ENCODE measurements at regions not wholly inside any gene's neighbourhood (a gene's known extent, or its start where the extent isn't known, plus 50 kb on each side); places are given as distances from the start of the nearest gene placed in this dataset.
"Not testable (repeated sequence)": the region's sequence is repeated elsewhere in the genome, so short reads cannot be mapped to it uniquely, and the experiment has no call there.

DNA sequence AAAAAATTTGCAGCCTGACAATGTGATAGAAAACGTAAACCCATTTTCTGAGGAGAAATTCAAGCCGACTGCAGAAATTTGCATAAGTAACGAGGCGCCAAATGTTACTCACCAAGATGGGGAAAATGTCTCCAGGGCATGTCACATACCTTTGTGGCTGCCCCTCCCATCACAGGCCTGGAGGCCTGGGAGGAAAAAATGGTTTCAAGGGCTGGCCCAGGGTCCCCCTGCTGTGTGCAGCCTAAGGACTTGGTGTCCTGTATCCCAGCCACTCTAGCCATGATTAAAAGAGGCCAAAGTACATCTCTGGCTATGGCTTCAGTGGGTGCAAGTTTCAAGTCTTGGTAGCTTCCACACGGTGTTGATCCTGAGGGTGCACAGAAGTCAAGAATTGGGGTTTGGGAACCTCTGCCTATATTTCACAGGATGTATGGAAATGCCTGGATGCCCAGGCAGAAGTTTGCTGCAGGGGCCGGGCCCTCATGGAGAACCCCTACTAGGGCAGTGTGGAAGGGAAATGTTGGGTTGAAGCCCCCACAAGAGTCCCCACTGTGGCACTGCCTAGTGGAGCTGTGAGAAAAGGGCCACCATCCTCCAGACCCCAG lies 1842.3 kb downstream of the PCDH9 start:
- DNase-seq (ENCODE audit: low read depth): no peak

DNA sequence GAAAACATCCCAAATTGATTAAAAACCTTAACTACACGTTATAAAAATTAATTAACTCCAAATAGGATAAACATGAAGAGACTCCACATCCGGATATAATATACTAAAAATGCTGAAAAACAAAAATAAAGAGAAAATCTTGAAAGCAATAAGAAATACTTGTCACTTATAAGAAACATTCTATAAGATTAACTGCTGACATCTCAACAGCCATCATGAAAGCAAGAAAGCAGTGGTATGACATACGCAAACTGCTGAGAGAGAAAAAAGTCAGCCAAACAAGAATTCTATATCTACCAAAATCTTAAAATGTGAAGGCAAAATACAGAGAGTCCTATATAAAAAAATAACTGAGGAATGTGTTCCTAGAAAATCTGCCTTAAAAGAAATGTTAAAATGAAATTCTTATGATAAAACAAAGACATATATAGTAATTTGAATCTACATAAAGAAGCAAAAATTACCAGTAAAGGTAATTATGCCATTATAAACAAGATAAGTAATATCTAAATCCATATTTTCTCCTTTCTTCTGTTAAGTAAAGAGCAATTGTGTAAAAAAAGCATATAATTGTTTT lies 1851.1 kb downstream of the PCDH9 start:
- peak; percentile 6 for DNase-seq (ENCODE audit: low read depth)

DNA sequence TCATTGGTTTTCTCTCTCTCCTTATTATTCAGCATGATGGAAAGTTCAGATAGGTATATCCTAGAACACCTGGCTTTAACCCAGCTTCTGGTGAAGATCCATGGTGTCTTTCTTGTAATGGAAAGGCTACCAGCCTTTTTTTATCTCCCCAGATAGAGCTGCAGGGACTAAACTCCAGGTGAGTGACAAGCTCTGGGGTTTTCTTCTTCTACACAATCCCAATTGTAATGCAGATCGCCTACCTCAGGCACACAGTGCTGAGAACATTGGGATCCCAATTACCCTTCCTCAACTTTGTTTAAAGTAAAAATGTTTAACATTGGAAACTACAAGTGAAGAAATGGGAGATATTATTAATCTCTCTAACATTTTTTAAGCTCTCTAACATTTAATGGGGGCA lies 1851.7 kb downstream of the PCDH9 start:
- DNase-seq (ENCODE audit: low read depth): no peak

DNA sequence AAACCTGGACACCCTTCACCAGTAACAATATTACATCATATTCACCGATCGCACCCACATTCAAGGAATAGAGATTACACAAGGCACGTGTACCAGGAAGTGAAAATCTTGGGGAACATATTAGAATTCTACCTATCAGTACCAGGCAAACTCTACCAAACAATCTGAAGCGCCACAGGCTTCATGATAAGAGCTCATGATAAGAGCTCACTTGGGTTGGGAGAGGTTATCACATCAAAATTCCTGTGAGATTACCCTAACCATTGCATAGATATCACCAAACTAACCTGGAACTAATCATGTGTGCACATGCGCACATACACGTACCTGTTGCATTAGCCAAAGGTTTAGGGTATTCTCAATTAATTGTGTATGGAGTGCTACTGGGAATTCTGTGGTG lies 1861.3 kb downstream of the PCDH9 start:
- DNase-seq (ENCODE audit: low read depth): no peak

DNA sequence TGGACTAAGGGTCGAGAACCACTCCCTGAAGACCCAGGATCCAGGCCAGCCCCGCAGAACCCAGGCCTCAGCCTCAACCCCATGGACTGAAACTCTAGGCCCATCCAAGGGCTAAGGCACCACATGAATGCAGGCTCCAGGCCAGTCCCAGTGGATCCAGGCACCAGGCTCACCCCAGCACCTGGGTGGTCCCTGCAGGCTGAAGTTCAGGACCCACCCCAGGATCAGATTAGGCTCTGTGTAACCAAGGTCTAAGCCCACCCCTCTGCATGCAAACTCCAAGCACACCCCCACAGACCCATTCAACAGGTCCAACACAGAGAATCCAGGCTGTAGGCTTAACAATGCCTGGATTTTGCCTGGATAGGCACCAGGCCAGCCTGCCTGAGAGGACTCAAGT lies 1876.2 kb downstream of the PCDH9 start:
- no peak for DNase-seq (ENCODE audit: low read depth)

DNA sequence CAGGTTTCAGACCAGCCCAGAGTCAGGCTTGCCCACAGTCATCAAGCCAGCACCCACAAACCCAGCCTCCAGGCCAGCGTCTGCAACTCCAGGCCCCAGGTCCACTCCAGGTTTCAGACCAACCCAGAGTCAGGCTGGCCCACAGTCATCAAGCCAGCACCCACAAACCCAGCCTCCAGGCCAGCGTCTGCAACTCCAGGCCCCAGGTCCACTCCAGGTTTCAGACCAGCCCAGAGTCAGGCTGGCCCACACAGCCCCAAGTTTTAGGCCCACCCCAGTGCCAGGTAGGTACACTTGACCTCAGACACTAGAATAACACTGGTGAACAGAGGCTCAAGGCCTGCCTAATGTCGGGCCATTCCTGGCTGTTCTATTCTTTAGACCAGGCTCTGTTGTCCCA lies 1877.0 kb downstream of the PCDH9 start:
- not testable (repeated sequence) for DNase-seq (ENCODE audit: low read depth)

DNA sequence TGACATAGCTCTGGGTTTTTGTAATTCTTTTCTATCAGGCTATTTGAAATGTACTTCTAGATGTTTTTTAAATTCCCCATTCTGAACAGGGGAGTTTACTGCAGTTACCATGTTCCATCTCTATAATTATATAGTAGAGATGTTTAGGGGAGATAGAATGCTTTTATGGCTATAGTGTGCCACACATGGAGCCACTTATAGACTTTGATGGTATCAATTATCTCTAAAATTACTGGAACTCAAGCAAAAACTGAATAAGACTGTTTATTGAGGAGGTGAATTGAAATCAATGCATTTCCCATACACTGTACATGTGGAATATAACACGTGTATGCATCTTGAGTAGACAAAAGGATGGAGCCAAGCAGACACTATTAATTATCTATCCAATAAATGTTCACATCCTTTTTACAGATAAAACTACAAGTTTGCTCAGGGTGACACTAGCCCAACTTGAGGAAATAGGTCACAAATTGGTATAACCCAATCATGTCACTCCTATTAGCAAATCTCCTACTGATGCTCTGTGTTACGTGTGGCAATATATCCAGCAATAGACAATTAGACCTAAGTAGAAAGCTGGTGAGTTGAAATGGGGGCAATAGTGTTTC lies 1882.6 kb downstream of the PCDH9 start:
- DNase-seq (ENCODE audit: low read depth): no peak

DNA sequence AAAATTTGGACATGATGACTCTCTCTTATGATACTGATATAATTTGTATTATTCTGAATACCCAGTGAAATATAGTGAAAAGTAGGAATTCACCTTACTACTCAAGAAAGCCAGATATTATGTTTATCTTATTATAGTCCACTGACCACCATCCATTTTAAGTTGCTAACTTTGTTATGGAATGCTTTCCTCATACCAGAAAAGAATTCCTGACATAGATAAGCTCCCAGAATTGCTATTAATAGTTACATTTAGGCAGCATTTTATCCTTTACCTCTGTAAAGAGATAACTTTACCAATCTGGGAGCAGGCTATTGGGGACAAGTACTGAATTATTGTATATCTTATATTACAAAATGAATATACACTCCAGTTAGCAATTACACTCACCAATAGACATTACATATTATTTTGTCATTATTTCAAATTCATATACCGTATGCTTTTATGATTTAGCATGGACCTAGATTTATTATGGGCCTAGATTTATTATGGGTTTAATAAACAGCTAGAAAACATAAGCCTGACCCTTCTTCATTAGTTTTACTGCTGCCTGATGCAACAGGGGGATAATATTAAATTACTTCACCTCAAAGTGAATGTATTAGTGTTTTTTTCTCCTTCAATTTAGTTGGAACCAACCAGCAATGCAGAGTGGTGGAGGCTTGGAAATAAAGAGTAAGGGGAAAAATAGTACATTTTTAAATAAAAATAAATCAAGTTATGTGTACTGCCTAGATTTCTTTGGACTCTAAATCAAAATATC lies 1886.1 kb downstream of the PCDH9 start:
- no peak for DNase-seq (ENCODE audit: low read depth)

DNA sequence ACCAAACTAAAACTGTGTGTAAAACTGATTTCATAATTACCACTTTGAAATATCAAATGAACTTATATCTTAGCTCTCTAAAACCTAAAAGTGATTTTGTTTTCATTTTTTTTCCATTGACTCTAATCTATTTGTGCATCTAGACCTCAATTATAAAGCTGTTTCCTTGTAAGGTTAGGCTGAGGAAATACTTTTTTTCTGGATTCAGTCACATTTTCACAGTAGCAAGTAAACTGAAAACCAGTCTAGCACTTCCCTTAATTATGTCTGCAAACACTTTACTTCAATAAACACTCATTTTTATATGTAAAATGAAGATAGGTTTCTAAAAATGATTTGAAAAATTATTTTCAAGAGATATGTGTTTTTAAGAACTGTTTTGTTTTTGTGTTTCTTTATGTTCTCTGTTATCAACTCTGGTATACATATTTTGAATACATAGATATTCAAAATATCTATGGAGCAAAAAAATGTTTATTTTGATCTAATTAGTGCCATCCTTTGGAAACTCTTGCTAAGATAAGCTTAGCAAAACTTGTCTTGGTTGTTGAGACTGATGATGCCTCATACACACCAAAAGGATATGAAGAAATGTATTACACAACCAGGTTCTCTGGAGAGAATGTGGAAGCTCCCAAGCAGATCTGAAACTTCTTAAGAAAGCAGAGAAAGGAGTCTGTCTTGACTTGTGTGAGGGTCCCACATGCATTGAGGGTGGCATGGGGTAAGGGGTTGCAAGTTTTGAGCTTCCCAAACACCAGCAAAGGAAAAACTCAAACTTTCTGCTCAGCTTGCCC lies 1887.4 kb downstream of the PCDH9 start:
- no peak for DNase-seq (ENCODE audit: low read depth)

DNA sequence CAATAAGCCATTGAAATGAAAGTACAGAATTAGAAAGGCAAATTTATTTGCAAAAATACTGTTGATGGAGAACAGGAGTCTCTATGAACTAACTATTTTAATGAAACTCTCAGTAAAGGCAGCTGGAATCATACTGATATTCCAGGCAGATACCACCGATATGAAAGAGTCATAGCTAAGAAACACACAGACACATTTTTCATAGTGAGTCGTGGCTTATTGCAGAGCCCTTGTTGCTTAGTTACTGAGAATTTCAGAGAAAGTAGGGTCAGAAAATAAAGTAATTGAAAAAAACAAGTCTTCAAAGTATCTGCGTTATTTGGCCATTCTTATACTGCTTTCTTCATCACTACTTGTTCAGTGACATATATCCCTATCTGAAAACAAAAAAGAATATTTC lies 1890.9 kb downstream of the PCDH9 start:
- DNase-seq (ENCODE audit: low read depth): no peak

DNA sequence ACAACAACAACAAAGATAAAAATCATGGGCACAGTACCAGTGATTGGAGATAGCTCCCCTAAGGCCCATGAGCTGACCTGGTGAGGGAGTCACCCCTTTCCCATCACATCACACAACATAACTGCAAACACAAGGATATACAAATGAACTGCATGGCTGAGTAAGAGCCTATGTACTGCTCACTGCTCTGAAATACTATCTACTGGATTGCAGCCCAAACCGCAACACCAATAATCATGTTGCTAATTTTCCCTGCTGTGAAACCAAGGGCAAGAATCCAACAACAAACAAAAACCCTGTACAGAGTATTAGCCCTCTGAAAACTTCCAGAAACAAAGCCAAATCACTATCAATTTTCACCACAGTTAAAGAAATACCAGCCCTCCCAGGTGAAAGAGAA lies 1893.2 kb downstream of the PCDH9 start:
- no peak for DNase-seq (ENCODE audit: low read depth)

DNA sequence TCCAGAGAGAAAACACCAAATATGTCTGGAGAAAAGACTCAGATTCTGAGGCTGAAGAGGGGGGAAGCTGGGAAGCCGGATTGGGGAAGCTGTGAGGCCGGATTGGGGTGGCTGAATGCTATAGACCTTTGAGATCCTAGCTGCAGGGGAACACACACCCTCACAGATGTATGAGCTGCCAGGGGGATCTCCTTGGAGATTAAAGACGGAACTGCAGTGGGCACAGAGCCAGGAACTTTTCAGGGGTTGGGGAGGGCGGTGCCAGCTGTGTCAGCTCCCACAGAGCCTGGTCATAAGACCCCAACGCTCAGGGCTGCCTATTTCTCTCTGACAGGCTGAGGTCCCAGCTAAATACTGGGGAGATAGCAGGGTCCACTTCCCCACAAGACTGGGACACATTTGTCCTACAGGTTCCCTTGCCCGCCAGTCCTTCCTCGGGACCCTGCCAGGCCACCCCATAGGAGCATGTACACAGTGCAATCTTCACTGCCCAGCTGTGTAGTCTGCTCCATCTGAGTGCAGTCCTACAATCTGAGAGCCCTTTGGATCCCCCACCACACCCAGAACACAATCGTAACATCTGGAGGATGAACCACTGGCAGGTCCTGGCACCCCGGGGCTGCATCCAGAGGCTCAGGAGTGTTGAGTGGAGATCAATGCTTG lies 1893.9 kb downstream of the PCDH9 start:
- DNase-seq (ENCODE audit: low read depth): no peak

DNA sequence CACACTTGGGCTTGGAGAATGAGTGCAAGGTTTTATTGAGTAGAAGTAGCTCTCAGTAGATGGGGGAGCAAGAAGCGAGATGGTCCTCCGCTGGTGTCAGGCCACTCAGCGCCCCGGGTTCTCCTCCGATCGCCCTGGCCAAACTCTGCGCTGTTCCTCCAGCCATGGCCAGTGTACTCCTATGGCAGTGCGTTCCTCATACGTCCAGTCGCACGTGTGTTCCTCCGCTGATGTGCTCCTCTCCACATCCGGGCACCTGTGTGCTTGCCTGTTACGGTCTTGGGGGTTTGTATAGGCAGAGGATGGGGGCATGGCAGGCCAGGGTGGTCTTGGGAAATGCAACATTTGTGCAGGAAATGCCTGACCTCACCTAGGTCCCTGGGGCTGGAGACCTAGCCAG lies 1899.4 kb downstream of the PCDH9 start:
- no peak for DNase-seq (ENCODE audit: low read depth)

DNA sequence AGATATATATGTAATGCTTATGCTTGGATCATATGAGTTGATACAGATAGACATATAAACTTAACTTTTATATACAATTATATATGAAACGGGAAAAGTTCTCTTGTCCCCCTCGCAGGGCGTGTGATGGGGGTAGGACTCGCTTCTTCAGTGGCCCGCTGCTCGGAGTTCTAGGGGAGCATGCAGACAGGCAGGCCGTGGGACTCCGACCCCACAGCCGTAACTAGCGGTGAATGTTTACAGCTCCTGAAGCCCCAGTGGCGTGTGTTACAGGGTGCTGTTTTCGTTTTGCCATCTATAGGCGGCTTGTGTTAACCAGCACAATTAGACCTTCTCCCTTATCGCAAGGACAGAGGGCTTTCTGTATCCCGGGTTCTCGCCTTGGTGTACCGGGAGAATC lies 1899.8 kb downstream of the PCDH9 start:
- no peak for DNase-seq (ENCODE audit: low read depth)

DNA sequence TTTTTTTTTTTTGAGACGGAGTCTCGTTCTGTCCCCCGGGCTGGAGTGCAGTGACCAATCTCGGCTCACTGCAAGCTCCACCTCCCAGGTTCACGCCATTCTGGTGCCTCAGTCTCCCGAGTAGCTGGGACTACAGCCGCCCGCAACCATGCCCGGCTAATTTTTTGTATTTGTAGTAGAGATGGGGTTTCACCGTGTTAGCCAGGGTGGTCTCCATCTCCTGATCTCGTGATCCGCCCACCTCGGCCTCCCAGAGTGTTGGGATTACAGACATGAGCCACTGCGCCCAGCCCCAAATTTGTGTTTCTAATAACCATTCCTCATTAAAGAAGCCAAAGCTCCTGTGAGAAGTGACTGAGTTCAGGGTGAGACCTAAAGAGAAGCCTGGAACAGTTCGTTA lies 1906.9 kb downstream of the PCDH9 start:
- DNase-seq (ENCODE audit: low read depth): not testable (repeated sequence)

DNA sequence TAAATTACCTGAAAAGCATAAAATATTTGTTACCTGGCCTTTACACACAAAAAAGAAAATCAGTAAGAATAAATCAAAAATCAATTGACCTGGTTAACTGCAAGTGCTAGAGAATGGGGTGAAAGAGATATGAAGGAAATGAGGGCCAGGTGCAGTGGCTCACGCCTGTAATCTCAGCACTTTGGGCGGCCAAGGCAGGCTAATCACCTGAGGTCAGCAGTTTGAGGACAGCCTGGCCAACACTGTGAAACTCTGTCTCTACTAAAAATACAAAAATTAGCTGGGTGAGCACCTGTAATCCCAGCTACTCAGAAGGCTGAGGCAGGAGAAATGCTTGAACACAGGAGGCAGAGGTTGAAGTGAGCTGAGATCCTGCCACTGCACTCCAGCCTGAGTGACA lies 1908.7 kb downstream of the PCDH9 start:
- DNase-seq (ENCODE audit: low read depth): not testable (repeated sequence)

DNA sequence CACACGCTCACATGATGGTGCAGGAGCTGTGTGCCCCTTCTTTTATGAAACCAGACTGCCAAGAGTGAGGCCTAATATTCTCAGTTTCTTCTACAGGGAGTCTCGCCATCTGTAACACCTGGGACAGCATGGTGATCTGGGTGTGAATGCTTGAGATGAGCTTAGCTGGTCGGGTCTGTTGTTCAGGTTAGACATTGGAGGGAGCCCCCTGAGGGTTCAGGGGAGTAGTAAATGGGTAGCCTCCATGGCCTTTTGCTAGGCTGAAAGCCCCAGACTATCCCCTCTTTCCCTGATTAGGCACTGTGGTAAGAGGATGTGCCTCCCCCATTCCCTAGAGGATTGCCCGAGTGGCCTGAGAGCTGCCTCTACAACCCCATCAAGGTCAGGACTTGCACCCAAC lies 1916.1 kb downstream of the PCDH9 start:
- no peak for DNase-seq (ENCODE audit: low read depth)

DNA sequence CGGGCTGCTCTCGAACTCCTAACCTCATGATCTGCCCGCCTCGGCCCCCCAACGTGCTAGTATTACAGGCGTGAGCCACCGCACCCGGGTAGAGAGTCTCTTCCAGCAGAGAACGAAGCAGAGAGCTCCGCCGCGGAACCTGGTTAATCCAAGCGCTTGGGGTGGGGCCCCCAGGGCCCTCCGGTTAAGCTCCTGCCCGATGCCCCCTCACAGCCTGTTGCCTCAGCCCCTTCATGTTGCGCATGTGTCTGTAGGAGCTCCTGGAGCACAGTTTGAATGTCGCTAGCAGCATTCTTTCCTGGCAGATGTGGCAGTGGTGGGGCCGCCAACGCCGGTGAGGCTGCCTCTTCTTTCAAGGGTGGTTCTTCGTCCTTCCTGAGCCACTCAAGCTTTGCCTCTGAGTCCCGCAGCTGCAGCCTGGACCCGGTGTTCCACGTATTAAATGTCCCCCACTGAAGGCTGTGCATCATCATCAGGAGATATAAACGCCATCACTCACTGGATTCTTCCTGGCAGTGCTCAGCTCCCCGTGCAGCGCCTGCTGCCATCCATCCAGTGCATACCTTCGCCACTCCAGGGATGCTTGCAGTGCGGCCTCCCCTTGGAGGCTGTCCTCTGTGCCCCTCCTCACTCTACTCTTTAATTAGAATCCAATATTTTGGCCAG lies 1919.3 kb downstream of the PCDH9 start:
- DNase-seq (ENCODE audit: low read depth): no peak

DNA sequence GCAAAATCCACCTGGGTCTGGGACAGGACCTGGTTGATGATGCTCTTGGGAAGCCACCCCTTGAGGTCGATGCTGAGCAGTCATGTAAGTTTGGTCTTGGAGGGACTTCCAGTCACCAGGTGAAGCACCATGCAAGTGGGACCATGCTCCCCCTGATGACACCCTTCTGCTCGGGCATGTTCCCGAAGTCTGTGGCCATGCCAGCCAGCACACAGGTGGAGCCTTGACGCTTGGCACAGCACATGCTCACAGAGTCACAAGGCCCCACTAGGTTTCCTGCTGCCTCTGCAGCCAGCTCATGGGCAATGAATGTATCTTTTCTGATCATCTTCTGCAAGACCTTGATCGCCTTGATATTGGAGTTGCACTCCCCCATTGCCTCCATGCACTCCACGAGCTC lies 1920.2 kb downstream of the PCDH9 start:
- DNase-seq (ENCODE audit: low read depth): no peak

DNA sequence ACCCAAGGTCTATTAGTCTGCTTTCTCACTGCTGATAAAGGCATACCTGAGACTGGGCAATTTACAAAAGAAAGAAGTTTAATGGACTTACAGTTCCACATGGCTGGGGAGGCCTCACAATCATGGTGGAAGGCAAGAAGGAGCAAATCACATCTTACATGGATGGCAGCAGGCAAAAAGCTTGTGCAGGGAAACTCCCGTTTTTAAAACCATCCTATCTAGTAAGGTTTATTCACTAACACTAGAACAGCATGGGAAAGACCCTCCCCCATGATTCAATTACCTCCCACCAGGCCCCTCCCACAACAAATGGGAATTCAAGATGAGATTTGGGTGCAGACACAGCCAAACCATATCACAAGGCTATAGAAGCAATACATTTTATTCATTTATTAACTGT lies 1921.4 kb downstream of the PCDH9 start:
- DNase-seq (ENCODE audit: low read depth): not testable (repeated sequence)

DNA sequence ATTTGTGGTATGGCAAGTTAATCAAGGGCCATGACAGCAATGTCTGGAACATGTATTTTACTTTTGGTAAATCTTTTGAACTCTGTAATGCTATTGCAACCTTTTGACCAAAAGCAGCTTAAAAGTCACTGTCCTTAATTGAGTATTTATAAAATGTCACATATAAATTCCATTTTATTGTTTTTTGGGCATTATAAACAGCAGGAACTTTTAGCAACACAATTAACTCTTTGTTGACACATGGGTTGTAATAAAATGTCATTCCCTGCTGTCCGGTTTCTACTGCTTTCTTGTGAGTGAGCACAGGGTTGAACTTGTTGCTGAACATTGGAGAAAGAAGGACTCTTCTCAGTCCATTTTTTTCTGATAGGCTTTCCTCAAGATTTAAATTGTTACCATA lies 1923.1 kb downstream of the PCDH9 start:
- DNase-seq (ENCODE audit: low read depth): no peak

All from renal cortical epithelial cell (primary cell).